Spleen (tissue), 7 donors: ENCODE measurements at regions not wholly inside any gene's neighbourhood (a gene's known extent, or its start where the extent isn't known, plus 50 kb on each side); places are given as distances from the start of the nearest gene placed in this dataset.

Experiments used
- POLR2A ChIP-seq, 3 donors: fragments of 450-650 bp; IDR thresholded peaks; one replicate each; pipeline ENCODE4 v1.5.1; 2017; ENCODE audit warnings: antibody characterized with exemption in 3 of 3, mild to moderate bottlenecking in 1 of 3
- POLR2AphosphoS5 ChIP-seq, 3 donors: sonication (generic); formaldehyde crosslinking; IDR thresholded peaks; one replicate each; pipeline ENCODE4 v1.5.1; 2017; ENCODE audit warnings: antibody characterized with exemption in 3 of 3
- TF ChIP-seq, protein P1 (sequence below), 11 experiments: fragments of 200-600 bp in 7 of 11; fragments of 450-650 bp in 4 of 11; sonication (generic) in 4 of 11; IDR thresholded peaks in 8 of 11; conservative IDR thresholded peaks in 3 of 11; 1 replicate in 7 of 11; 2 replicates in 4 of 11; pipeline versions ENCODE4 v1.4.0 to v1.8.0; 2016 to 2021; ENCODE audit warnings: antibody characterized with exemption in 11 of 11, inconsistent platforms in 4 of 11, mild to moderate bottlenecking in 1 of 11
- donor health status: DM: no; HTN: no; CAD: no; lungs with moderate emphysema.
- donor health status: DM: no; HTN: no; CAD: no.
- donor health status: DM: no; HTN: no; CAD: no.

DNA sequence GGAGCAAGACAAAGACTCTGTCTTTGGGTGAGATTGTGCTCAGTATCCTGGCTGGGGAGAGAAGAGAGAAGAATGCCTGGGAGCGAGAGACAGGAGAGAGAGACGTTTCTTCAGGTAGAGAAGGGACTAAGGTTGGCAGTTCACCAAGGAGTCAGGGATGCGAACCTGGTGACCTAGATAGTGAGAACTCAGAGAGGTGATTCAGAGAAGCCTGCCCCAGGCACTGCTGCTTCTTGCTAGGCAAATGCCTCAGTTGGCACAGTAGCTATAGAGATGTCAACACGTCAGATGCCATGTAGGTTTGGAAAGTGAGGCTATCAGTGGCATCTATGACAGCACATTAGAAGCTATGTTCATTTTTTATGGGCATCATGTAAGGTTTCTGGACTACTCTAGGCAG lies 231.6 kb upstream of the VLDLR start:
- TF ChIP-seq POLR2AphosphoS5 (IDR thresholded peaks at IDR 0.05) (no peak), POLR2A (IDR thresholded peaks at IDR 0.05) (no peak)
- TF ChIP-seq, protein P1, sequence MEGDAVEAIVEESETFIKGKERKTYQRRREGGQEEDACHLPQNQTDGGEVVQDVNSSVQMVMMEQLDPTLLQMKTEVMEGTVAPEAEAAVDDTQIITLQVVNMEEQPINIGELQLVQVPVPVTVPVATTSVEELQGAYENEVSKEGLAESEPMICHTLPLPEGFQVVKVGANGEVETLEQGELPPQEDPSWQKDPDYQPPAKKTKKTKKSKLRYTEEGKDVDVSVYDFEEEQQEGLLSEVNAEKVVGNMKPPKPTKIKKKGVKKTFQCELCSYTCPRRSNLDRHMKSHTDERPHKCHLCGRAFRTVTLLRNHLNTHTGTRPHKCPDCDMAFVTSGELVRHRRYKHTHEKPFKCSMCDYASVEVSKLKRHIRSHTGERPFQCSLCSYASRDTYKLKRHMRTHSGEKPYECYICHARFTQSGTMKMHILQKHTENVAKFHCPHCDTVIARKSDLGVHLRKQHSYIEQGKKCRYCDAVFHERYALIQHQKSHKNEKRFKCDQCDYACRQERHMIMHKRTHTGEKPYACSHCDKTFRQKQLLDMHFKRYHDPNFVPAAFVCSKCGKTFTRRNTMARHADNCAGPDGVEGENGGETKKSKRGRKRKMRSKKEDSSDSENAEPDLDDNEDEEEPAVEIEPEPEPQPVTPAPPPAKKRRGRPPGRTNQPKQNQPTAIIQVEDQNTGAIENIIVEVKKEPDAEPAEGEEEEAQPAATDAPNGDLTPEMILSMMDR (IDR thresholded peaks at IDR 0.05 in 8 of 11, conservative IDR thresholded peaks at IDR 0.05 in 3 of 11): no peak
